Vagina (tissue), 2 donors: ENCODE measurements at regions not wholly inside any gene's neighbourhood (a gene's known extent, or its start where the extent isn't known, plus 50 kb on each side); places are given as distances from the start of the nearest gene placed in this dataset.
"Not testable (repeated sequence)": the region's sequence is repeated elsewhere in the genome, so short reads cannot be mapped to it uniquely, and the experiment has no call there.

ENCODE experiments used
- POLR2A ChIP-seq, 2 donors: fragments of 450-650 bp; IDR thresholded peaks; one replicate each; pipeline ENCODE4 v1.6.1; 2017; ENCODE audit warnings: antibody characterized with exemption in 2 of 2, mild to moderate bottlenecking in 2 of 2, moderate library complexity in 2 of 2
- TF ChIP-seq, protein P1 (sequence below), 3 experiments: fragments of 450-650 bp in 2 of 3; fragments of 200-600 bp in 1 of 3; sonication (generic) in 1 of 3; IDR thresholded peaks; one replicate each; pipeline ENCODE4 v1.5.1; 2017 to 2019; ENCODE audit warnings: antibody characterized with exemption in 3 of 3, mild to moderate bottlenecking in 2 of 3, moderate library complexity in 2 of 3

DNA sequence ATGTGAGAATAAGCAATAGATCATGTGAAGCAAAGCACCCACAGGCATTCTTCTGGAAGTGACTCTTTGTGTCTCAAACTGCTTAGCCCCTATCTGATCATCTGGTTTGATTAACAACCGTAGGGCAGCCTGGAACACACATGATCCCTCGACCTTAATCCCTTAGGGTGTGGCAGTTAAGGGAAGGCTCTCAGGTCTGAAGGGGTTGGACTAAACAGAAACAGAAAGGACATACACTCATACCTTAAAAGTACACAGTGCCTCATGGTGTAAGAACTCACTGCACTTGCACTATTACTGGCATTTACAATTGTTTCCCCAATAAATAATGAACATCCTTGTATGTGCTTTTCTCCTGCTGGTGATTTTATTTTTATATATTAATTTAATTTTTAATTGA is 640.9 kb downstream of the CCSER2 start:
- TF ChIP-seq POLR2A (IDR thresholded peaks at IDR 0.05): not testable (repeated sequence)
- TF ChIP-seq, protein P1, sequence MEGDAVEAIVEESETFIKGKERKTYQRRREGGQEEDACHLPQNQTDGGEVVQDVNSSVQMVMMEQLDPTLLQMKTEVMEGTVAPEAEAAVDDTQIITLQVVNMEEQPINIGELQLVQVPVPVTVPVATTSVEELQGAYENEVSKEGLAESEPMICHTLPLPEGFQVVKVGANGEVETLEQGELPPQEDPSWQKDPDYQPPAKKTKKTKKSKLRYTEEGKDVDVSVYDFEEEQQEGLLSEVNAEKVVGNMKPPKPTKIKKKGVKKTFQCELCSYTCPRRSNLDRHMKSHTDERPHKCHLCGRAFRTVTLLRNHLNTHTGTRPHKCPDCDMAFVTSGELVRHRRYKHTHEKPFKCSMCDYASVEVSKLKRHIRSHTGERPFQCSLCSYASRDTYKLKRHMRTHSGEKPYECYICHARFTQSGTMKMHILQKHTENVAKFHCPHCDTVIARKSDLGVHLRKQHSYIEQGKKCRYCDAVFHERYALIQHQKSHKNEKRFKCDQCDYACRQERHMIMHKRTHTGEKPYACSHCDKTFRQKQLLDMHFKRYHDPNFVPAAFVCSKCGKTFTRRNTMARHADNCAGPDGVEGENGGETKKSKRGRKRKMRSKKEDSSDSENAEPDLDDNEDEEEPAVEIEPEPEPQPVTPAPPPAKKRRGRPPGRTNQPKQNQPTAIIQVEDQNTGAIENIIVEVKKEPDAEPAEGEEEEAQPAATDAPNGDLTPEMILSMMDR (IDR thresholded peaks at IDR 0.05): not testable (repeated sequence)
